Testis (tissue), 2 donors: ENCODE measurements at regions not wholly inside any gene's neighbourhood (a gene's known extent, or its start where the extent isn't known, plus 50 kb on each side); places are given as distances from the start of the nearest gene placed in this dataset.

ENCODE experiments used
- DNase-seq: peaks from one replicate; pipeline ENCODE4 v3.0.0-alpha.2; 2019
- H3K27ac ChIP-seq, 2 donors: fragments of 200-600 bp; sonication (generic); one replicate each; pipeline ENCODE4 v1.5.1; 2019
- H3K27me3 ChIP-seq: fragments of 200-600 bp; sonication (generic); one replicate; pipeline ENCODE4 v1.5.1; 2019
- H3K36me3 ChIP-seq: fragments of 200-600 bp; sonication (generic); one replicate; pipeline ENCODE4 v1.5.1; 2017; ENCODE audit warnings: low read depth; ENCODE audit errors: missing control alignments
- H3K4me1 ChIP-seq: fragments of 200-600 bp; sonication (generic); one replicate; pipeline ENCODE4 v1.5.1; 2019
- H3K4me3 ChIP-seq, 2 donors: fragments of 200-600 bp; sonication (generic); one replicate each; pipeline ENCODE4 v1.5.1; 2017 to 2019
- H3K9me3 ChIP-seq: fragments of 200-600 bp; sonication (generic); one replicate; pipeline ENCODE4 v1.5.1; 2017
- POLR2A ChIP-seq: fragments of 450-650 bp; IDR thresholded peaks from one replicate; pipeline ENCODE4 v1.6.1; 2017; ENCODE audit warnings: antibody characterized with exemption, mild to moderate bottlenecking, moderate library complexity
- WGBS, 2 donors: methylation state at CpG; one replicate each; pipeline ENCODE4 v1.1.5; 2018; 5-methylcytosine and 5-hydroxymethylcytosine counted together
- intact Hi-C: fragments of 100-400 bp; cut with DNase I; formaldehyde crosslinking; loops from one replicate; pipeline ENCODE4 v1.15.1; 2023; ENCODE audit warnings: low total_unique reads
- TF ChIP-seq, protein P1 (sequence below), 3 experiments: fragments of 450-650 bp in 2 of 3; fragments of 200-600 bp in 1 of 3; sonication (generic) in 1 of 3; IDR thresholded peaks; one replicate each; pipeline ENCODE4 v1.5.1; 2016 to 2019; ENCODE audit warnings: antibody characterized with exemption in 3 of 3, mild to moderate bottlenecking in 2 of 3, moderate library complexity in 1 of 3

DNA sequence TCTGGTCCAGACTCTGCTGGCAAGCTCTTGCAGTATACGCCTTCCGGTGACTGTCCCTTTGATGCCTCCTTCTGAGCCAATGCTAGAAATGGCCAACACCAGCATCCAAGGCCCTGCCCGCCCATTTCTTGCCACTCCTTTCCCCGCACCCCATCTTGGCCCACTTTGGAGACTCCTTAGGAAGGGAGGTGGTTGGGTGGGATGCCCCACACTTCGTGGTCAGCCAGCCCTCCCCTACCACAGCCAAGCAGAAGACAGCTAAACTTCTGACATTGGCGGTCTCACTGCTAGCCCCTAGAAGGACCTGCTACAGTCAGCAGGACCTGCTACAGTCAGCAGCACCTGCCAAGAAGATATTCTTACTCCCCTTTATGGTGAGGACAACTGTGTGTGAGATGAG, 73.5 kb upstream of the CLDN14 start:
- H3K4me3 ChIP-seq, result no peak overlapping the region
- TF ChIP-seq, protein P1, sequence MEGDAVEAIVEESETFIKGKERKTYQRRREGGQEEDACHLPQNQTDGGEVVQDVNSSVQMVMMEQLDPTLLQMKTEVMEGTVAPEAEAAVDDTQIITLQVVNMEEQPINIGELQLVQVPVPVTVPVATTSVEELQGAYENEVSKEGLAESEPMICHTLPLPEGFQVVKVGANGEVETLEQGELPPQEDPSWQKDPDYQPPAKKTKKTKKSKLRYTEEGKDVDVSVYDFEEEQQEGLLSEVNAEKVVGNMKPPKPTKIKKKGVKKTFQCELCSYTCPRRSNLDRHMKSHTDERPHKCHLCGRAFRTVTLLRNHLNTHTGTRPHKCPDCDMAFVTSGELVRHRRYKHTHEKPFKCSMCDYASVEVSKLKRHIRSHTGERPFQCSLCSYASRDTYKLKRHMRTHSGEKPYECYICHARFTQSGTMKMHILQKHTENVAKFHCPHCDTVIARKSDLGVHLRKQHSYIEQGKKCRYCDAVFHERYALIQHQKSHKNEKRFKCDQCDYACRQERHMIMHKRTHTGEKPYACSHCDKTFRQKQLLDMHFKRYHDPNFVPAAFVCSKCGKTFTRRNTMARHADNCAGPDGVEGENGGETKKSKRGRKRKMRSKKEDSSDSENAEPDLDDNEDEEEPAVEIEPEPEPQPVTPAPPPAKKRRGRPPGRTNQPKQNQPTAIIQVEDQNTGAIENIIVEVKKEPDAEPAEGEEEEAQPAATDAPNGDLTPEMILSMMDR (IDR thresholded peaks at IDR 0.05), result no peak
- TF ChIP-seq POLR2A, result no peak
- 99 to 100% methylated on average over 5 to 6 of the region's 6 CpGs for WGBS, 2 donors
- H3K27ac ChIP-seq, result no peak overlapping the region
- no peaks in the 10 kb centered on the region for H3K9me3 ChIP-seq
- no peaks in the 10 kb centered on the region for H3K27me3 ChIP-seq
- peaks cover 13% of the 10 kb centered on the region for H3K4me1 ChIP-seq
- DNase-seq, result no peak
- no peaks in the 10 kb centered on the region for H3K36me3 ChIP-seq
- intact Hi-C loops, result no loop called here

DNA sequence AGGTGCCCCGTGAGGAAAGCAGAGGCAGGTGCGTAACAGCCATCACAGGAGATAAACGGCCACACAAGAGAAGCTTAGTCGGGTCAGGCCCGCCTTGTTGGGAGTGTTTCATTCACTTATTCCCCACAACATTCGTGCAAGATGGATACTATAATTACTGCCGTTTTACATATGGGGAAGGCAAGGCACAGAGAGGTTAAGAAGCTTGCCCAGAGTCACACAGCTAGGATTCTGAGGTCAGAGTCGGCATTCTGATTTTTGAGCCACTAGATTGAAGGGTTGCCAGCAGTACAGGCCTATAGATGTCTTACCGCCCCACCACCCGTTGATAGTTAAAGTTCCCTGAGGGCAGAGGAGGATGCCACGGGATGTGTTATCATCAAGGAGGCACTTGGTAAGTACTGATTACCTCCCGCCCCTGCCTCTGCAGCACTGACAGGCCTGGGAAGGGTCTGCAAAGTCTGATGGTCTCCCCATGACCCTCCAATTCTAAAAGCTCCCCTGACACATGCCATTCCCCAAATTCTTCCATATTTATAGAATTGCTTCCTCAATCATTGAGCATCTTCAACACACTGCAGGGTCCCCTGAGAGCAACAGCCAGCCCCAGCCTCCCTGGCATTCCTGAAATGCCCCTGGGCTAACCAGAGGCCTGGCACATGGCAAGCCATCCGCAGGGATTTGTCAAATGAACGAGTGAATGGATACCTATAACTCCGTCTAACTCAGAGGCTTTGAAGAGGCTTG, 74.7 kb upstream of the CLDN14 start:
- Histone ChIP-seq H3K27ac (no peak overlapping the region), H3K4me3 (no peak overlapping the region), H3K36me3 (no peaks in the 10 kb centered on the region), H3K4me1 (peaks cover 13% of the 10 kb centered on the region), H3K9me3 (no peaks in the 10 kb centered on the region), H3K27me3 (no peaks in the 10 kb centered on the region)
- WGBS, 2 donors, result 77 to 82% methylated on average over 14 to 15 of the region's 15 CpGs
- intact Hi-C loops, result no loop called here
- DNase-seq, result no peak
- TF ChIP-seq, protein P1 (IDR thresholded peaks at IDR 0.05), result no peak
- no peak for TF ChIP-seq POLR2A

DNA sequence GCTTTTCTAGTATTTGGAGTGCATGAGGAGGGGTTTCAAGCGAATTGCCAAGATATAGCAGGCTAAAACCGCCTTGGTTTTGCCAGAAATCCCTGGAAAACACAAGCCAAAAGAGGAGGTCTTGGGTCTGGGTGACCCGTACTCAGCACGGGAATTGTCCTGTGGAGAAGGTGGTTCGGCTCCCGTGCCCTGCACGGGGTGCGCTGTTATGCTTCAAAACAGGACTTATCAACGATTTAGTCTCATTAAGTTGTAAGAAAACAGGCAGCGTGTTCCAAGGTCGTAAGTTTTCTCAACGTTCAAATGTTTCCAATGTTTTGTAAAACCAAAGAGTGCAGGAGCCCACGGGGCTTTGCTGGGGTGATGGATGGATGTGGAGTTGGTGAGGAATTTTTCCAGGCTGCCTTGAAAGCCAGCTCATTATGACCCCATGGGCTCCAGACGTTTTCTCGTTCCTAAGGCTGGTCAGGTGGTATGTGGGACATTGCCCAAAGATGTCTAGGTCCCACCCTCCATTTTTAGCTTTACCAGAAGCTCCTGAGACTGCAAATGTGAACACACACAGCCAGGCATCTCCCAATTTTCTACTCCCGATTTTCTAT, 75.4 kb upstream of the CLDN14 start:
- intact Hi-C loops, result no loop called here
- Histone ChIP-seq H3K36me3 (no peaks in the 10 kb centered on the region), H3K27me3 (no peaks in the 10 kb centered on the region), H3K27ac (no peak overlapping the region), H3K4me1 (peaks cover 13% of the 10 kb centered on the region), H3K9me3 (no peaks in the 10 kb centered on the region), H3K4me3 (no peak overlapping the region)
- 35 to 36% methylated on average over 16 of the region's 16 CpGs for WGBS, 2 donors
- TF ChIP-seq, protein P1 (IDR thresholded peaks at IDR 0.05), result no peak
- no peak for TF ChIP-seq POLR2A
- DNase-seq, result no peak

- no peak overlapping the region for H3K4me3 ChIP-seq
- H3K27ac ChIP-seq, result no peak overlapping the region
- intact Hi-C loops, result no loop called here
- 94% methylated on average over 3 of the region's 3 CpGs for WGBS, 2 donors
- DNase-seq, result no peak
- TF ChIP-seq POLR2A, result no peak
- TF ChIP-seq, protein P1 (IDR thresholded peaks at IDR 0.05), result no peak
- H3K27me3 ChIP-seq, result no peaks in the 10 kb centered on the region
- no peaks in the 10 kb centered on the region for H3K9me3 ChIP-seq
- peaks cover 1% of the 10 kb centered on the region for H3K4me1 ChIP-seq
- H3K36me3 ChIP-seq, result no peaks in the 10 kb centered on the region
These were observed 77.4 kb upstream of the CLDN14 start for GRCh38 chr21:36557316-36557715.
